GM23248 (cell line): ENCODE measurements at regions not wholly inside any gene's neighbourhood (a gene's known extent, or its start where the extent isn't known, plus 50 kb on each side); places are given as distances from the start of the nearest gene placed in this dataset.

Experiments
- EZH2 ChIP-seq: fragments of 200-600 bp; sonication (generic); IDR thresholded peaks from 2 replicates; pipeline ENCODE4 v1.6.1; 2018; ENCODE audit warnings: antibody characterized with exemption, mild to moderate bottlenecking; ENCODE audit not compliant: insufficient read depth, poor library complexity, severe bottlenecking
- EZH2phosphoT487 ChIP-seq: fragments of 200-600 bp; sonication (generic); IDR thresholded peaks from 2 replicates; pipeline ENCODE4 v1.6.1; 2018; ENCODE audit warnings: antibody characterized with exemption, moderate library complexity, mild to moderate bottlenecking, low read depth; ENCODE audit not compliant: insufficient read depth

GRCh38 chr20:60634491-60635172, 617.4 kb upstream of the CDH4 start:
- TF ChIP-seq EZH2 (no peak), EZH2phosphoT487 (no peak)
